Stomach (tissue), 4 donors: ENCODE measurements at regions not wholly inside any gene's neighbourhood (a gene's known extent, or its start where the extent isn't known, plus 50 kb on each side); places are given as distances from the start of the nearest gene placed in this dataset.

Experiments
- CTCF ChIP-seq, 7 experiments: fragments of 450-650 bp in 4 of 7; fragments of 200-600 bp in 3 of 7; sonication (generic) in 3 of 7; IDR thresholded peaks; one replicate each; pipeline ENCODE4 v1.5.1; 2016 to 2019; ENCODE audit warnings: antibody characterized with exemption in 7 of 7, control low read depth in 2 of 7, mild to moderate bottlenecking in 1 of 7
- EP300 ChIP-seq: sonication (generic); formaldehyde crosslinking; IDR thresholded peaks from one replicate; pipeline ENCODE4 v1.6.1; 2017; ENCODE audit warnings: antibody characterized with exemption
- POLR2A ChIP-seq, 4 donors: fragments of 450-650 bp; IDR thresholded peaks; one replicate each; pipeline ENCODE4 v1.6.1; 2016; ENCODE audit warnings: antibody characterized with exemption in 4 of 4, control low read depth in 2 of 4, mild to moderate bottlenecking in 1 of 4, moderate library complexity in 1 of 4
- POLR2AphosphoS5 ChIP-seq, 3 donors: sonication (generic); formaldehyde crosslinking; IDR thresholded peaks; one replicate each; pipeline ENCODE4 v1.6.1; 2016; ENCODE audit warnings: antibody characterized with exemption in 3 of 3

- no peak for TF ChIP-seq POLR2A (IDR thresholded peaks at IDR 0.05)
- no peak for TF ChIP-seq CTCF (IDR thresholded peaks at IDR 0.05)
- no peak for TF ChIP-seq POLR2AphosphoS5 (IDR thresholded peaks at IDR 0.05)
- no peak for TF ChIP-seq EP300
These were observed 223.4 kb downstream of the SPTSSA start for GRCh38 chr14:34238610-34239009.
